Middle frontal gyrus (tissue), 1 donor: ENCODE measurements at regions not wholly inside any gene's neighbourhood (a gene's known extent, or its start where the extent isn't known, plus 50 kb on each side); places are given as distances from the start of the nearest gene placed in this dataset.
"Not testable (repeated sequence)": the region's sequence is repeated elsewhere in the genome, so short reads cannot be mapped to it uniquely, and the experiment has no call there.

Experiments
- DNase-seq: peaks from one replicate; pipeline ENCODE4 v3.0.0-alpha.2; 2015; ENCODE audit warnings: low spot score; ENCODE audit errors: extremely low spot score

DNA sequence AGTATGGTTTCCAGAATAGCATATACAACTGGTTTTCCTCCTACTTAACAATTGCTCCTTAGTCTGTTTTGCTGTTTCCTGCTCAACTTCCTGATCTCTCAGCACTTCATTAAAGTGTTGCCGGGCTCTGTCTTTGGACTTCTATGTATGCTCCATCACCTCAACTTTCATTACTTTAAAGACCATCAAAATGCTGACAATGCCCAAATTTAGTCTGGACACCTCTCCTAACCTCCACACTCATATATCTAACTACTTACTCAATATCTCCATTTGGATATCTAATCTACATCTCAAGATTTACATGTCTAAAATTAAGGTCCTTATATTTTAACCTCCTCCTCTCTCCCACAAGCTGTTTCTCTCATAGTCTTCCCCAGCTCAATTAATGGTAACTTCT lies 54.4 kb upstream of the LGR5 start:
- DNase-seq = no peak

DNA sequence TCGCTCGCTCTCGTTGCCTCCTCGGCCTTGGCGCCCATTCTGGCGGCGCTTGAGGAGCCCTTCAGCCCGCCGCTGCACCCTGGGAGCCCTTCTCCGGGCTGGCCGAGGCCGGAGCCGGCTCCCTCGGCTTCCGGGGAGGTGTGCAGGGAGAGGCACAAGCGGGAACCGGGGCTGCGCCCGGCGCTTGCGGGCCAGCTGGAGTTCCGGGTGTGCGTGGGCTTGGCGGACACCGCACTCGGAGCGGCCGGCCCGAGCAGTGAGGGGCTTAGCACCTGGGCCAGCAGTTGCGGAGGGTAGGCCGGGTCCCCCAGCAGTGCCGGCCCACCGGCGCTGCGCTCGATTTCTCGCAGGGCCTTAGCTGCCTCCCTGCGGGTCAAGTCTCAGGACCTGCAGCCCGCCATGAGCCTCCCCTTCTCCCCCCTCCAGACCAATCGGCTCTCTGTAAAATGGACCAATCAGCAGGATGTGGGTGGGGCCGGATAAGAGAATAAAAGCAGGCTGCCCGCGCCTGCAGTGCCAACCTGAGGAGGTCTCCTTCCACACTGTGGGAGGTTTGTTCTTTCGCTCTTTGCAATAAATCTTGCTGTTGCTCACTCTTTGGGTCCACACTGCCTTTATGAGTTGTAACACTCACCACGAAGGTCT lies 62.8 kb upstream of the LGR5 start:
- not testable (repeated sequence) for DNase-seq

DNA sequence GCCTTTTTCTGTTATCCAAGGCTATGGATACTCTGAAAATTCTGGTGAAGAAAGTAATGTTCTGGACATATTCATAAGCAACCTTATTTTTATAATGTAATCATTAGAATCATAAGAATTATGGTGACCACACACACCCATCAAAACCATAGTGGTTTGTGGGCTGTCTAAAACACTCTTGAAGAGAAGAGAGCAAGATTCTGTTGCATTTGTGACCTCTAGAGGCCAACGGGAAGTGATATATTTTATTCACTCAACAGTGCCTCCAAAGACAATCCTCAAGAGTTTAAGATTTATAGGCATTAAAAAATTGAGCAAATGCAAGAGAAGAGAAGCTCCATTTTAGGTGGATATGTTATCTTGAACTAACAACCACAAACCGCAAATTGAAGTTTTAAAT lies 68.5 kb upstream of the LGR5 start:
- DNase-seq = no peak

DNA sequence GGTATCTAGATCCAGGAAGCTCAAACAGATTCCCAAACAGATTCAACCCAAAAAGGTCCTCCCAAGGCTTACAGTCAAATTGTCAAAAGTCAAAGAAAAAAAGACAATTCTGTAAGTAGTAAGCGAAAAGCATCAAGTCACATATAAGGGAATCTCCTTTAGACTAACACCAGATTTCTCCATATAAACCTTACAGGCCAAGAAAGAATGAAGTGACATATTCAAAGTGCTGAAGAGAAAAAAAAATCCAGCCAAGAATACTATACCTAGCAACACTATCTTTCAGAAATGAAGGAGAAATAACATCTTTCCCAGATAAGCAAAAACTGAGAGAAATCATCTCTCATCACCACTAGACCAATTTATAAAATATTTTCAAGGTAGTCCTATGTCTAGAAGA lies 79.6 kb upstream of the LGR5 start:
- no peak for DNase-seq

DNA sequence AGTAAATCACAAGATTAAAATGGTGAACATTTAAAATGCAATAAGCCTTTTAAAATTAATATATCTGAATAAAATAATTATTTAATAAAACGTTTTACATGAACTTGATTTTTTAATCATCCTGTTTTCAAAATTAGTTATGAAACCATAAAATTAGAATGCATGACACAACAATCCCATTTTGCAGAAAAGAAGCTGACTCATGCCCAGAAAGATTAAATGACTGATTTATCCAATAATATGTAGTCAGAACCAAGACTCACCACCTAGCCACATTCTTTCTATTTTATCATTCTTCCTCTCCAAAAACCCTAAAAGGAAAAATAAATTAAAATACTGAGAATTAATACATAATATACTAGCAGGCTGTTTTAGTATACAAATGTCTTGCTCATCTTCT lies 83.0 kb upstream of the LGR5 start:
- DNase-seq = no peak

DNA sequence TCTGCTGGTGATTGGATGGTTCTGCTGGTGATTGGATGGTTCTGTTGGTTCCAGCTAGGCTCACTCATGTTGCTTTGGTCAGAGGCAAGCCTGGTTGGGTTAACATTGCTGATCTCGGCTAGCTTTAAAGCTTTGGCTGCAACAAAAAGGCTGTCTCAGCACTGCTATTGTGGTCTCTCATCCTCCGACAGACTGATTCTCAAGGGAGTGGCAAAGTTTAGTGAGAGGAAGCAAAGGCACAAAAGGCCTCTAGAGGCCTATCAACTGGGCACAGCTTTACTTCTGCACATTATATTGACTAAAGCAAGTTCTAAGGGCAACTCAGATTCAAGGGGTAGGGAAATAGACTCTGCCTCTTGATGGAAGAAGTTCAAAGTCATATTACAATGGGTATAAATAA lies 84.7 kb upstream of the LGR5 start:
- DNase-seq = no peak

DNA sequence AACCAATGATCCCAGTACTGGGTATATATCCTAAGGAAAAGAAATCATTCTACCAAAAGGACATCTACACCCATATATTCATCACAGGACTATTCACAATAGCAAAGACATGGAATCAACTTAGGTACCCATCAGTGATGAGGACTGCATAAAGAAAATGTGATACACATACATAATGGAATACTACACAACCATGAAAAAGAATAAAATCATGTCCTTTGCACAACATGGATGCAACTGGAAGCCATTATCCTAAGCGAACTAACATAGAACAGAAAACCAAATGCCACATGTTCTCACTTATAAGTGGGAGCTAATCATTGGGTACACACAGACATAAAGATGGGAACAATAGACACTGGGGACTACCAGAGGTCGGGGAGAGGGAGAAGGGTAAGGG lies 86.0 kb upstream of the LGR5 start:
- DNase-seq = no peak

DNA sequence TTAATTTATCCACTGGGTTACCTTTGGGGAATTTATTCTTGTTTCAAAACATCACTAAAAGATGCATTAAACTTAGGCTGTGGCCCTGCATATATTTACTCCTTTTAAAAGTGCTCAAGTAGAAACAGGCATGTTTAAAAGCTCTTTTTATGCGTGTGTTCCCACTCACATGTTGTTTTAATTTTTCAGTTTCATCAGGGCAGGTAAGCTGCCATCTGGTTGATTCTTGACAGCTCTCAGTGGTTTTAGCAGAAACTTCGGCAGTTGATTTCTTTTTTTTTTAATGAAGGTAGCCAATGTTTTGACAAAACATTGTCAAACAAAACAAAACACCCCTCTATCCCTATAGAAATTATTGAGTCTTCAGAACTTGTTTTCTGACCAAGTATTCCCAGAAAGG lies 89.6 kb upstream of the LGR5 start:
- no peak for DNase-seq

DNA sequence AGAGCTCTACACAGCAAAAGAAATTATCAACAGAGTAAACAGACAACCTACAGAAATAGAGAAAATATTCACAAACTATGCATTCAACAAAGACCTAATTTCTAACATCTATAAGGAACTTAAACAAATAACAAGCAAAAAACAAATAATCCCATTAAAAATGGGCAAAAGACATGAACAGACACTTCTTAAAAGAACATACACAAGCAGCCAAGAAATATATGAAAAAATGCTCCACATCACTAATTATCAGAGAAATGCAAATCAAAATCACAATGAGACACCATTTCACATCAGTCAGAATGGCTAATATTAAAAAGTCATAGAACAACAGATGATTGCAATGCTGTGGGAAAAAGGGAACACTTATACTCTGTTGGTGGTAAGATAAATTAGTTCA lies 100.7 kb upstream of the LGR5 start:
- no peak for DNase-seq

DNA sequence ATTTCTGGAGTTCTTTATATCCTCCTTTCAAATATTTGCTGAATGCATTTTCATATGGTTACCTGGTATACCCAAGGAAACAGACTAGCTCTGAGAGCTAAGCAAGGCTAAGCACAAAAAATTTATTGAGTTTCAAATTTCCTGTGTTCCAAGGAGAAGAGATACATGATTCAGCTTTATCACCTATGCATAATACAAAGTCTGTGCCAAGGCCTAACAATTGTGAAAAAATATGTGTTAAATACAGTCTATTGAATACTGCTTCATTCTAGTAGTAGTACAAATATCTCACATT lies 103.7 kb upstream of the LGR5 start:
- DNase-seq = no peak

DNA sequence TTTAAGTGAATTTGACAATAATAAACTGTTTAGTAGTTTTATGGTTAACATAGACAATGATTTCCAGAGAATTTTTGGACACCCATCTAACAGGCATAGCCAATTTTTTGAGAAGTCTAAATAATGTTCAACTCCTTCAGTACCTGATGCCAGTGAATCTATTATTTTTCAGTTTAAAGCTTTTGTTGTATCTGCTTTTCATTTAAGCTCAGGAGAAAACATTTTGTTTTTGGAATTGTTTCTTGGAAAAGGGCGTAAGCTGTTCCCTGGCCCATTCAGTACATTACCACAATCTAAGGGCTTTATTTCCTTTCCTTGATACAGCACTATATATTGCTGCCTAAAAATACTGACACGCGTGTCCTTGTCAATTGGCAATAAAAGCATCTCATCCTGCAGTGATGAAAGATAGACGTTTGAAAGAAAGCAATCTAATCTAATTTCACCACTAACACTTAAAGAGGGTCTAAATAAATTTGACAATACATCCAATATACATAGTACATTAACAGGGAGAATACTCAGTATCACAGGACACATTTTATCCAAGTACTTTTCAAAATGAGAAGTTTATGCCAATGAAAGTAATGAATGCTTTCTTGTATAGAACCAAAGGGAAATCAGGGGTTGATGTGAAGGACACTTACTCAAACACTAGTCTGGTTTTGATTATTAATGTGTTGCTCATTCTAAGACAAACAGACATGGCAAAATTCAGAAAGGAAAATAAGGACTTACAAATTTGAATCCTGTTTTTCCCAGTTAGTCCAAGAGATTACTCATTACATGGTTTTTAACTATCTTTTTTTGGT lies 104.2 kb upstream of the LGR5 start:
- DNase-seq = no peak

DNA sequence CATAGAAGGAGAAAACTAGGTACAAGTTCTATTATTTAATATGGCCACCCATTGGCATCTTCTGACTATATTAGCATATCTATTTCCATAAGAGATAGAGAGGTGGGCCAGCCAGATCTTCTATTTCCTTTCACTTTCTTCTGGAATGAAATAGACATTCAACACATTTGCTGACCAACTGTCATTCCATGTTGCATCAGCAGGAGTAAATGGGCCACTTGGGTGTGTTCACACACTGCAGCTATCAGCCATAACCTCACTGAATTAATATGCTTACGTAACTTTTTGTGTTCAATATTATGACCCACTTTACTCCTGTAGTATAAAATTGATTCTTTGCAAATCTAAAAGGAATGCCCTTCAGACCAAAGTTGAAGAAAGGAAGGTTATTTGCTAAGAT lies 106.2 kb upstream of the LGR5 start:
- no peak for DNase-seq

DNA sequence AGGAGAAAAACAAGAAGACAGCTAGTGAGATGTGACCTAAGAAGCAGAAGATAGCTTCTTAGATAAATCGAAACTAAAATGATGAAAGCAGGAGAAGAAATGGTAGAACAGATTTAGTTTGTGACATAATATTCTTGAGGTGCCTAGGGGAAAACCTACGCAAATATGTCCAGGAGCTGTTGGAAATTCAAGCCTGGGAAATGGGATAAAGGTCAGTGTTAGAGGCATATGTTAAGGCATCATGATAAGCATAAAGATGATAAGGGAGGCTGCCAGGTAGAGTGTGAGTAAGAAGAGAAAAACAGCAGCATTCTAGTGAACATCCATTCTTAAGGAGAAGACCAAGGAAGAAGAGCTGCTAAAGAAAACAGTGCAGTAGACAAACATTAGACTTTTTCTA lies 109.6 kb upstream of the LGR5 start:
- DNase-seq = no peak

DNA sequence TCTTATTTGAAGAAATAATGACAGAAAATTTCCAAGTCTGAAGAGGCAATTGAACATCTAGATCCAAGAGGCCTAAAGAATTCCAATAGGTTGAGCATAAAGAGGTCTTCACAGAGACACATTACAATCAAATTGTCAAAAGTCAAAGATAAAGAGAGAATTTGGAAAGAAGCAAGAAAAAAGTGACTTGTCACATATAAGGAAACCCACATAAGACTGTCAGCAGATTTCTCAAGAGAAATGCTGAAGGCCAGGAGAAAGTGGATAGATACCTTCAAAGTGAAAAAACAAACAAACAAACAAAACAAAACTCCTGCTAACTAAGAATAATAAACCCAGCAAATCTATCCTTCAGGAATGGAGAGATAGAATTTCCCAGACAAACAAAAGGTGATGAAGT lies 118.1 kb upstream of the LGR5 start:
- no peak for DNase-seq

DNA sequence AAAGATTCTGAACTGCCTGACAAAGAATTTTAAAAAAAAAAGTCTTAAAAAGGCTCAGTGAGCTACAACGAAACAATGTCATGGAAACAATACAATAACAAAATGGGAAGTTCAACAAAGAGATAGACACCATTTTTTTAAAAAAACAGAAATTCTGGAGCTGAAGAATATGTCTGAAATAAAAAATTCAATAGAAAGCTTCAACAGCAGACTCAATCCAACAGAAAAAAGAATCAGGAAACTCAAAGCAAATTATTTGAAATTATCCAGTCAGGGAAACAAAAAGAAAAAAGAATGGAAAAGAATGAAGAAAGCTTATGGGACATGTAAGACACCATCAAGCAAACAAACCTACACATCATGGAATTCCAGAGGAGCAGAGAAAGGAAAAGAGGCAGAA lies 118.5 kb upstream of the LGR5 start:
- no peak for DNase-seq

DNA sequence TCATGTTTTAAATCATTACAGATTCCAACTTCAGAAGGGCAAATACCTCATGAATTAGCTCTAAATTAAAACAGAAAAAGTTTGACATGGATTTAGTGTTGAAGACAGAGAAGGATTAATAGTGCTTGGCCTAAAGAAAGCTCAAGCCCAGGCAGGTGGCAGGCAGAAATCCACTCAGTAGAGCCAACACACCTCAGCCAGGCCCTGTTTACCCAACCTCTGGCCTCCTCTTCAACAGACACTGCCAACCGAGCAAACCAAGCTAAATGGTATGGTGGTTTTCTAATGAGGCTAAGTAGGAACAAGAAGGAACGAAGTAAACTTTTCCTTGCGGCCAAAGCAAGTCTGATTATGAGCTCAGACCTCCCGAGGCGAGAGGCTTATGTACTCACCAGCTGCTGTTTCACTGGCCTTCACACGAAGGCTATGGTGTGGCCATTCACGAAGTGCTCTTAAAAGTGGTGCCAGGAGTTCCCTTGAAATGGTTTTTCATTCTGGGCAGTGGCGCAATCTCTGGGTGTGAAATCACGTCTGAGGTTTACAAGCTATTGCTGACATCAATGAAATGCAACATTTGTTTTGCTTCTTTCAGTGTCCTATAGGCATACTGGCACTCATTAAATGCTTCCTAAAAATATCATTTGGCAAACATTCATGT lies 124.1 kb upstream of the LGR5 start:
- no peak for DNase-seq

DNA sequence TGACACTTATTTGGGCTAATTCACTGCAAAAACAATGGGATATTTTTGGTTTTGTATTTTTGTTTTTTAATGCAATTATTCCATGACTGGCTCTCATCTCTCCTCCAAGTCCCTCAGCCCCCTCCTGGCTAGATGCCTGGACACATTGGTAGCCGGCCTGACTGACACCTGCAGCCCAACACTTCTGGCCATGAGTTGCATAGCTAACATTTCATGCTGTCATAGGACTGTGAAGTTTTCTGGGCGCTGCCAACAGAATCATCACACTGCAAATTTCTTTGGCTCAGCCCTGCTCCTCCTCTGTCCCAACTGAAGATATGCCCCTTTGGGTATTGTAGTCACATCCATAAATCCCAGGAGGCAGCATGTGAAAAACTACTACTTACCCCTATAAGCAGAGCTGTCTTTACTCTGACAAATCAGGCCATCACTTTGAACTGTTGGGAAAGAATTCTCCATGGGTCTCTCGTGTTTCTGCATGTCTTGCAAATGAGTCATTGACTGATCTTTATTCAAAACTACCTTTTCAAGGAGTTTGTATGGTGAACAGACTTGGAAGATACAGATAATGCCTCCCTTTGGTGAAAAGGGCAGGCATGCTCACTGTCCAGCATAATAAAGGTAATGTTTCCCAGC lies 126.7 kb upstream of the LGR5 start:
- no peak for DNase-seq

DNA sequence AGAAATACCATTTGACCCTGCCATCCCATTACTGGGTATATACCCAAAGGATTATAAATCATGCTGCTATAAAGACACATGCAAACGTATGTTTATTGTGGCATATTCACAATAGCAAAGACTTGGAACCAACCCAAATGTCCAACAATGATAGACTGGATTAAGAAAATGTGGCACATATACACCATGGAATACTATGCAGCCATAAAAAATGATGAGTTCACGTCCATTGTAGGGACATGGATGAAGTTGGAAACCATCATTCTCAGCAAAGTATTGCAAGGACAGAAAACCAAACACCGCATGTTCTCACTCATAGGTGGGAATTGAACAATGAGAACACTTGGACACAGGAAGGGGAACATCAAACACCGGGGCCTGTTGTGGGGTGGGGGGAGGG lies 128.0 kb upstream of the LGR5 start:
- not testable (repeated sequence) for DNase-seq

DNA sequence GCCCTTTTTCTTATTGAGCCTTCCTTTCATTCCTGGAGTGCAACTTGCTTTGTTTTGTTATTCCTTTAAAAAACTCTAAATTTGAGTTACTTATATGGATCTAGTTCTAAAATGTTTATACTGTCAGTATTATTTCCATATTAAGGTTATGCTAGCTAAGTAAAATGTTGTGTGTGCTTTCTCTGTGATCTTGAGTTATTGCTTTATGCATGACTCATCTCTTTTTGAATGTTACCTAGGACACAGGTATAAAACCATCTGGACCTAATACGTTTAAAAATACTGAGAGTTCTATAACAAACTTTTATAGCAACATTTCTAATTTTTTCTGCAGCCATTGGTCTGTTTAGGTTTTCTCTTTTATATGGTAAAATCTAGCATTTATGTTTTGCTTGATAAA lies 132.8 kb upstream of the LGR5 start:
- DNase-seq = no peak

DNA sequence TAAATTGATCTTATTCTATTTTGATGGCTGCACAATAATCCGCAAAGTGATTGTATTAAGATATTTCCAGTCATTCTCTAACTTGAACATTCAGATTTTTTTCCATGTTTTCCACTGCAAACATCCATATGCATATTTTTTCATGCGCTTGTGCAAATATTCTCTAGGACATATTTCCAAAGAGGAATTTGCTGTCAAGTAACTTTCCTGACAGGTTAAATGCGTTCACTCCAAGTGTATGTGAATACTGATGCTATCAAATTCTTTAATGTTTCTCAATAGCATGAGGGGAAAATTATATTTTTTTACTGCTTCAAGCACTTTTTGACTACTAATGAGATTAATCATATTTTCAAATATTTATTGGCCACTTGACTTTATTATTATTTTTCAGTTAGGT lies 135.3 kb upstream of the LGR5 start:
- no peak for DNase-seq

DNA sequence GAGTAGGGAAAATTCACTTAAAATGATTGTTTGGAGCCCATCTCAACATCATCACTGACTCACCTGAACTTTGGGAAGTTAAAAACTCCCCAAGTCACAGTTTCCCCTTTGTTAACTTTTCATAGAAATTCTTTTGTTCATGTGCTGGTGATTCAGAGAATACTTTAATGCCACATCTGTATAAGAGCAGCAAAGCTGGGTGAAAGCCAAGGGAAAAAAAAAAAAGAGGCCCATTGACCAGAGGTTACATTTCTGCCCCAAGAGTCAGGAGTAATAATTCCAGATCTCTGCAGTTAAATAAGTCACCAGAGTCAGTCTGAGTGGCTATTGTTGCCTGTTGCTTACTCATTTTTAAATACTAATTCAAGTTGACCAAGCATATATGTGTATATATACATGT lies 136.4 kb upstream of the LGR5 start:
- DNase-seq = no peak
